MCF 10A (cell line): ENCODE measurements at regions not wholly inside any gene's neighbourhood (a gene's known extent, or its start where the extent isn't known, plus 50 kb on each side); places are given as distances from the start of the nearest gene placed in this dataset.

ENCODE experiments used
- BruUV-seq: library from RNA; stranded (reverse); fragments of 400-500 nt; replicated peaks from 2 replicates; lab custom pipeline; 2021; lab: Mats Ljungman, UMichigan
- CTCF ChIA-PET: fragments of 300-600 bp; sonication (Branson Sonifier 250); formaldehyde crosslinking; extraction: SDS; loops from one replicate; lab custom pipeline; 2021; ENCODE audit warnings: antibody characterized with exemption, inconsistent platforms; lab: Yijun Ruan, JAX
- POLR2A ChIA-PET: fragments of 300-600, 350-650 bp; sonication (Branson Sonifier 250); formaldehyde crosslinking; extraction: SDS; loops from one replicate; lab custom pipeline; 2020; ENCODE audit warnings: antibody characterized with exemption, inconsistent platforms; lab: Yijun Ruan, JAX
- DNase-seq: peaks from one replicate; pipeline ENCODE4 v3.0.0-alpha.2; 2018; ENCODE audit not compliant: unreplicated experiment
- H3K27ac Mint-ChIP-seq: one replicate; pipeline ENCODE4 v1.8.0; 2022; ENCODE audit warnings: mild to moderate bottlenecking, low read depth, mixed read lengths; ENCODE audit not compliant: unreplicated experiment
- H3K27me3 Mint-ChIP-seq: one replicate; pipeline ENCODE4 v1.8.0; 2022; ENCODE audit warnings: mixed read lengths; ENCODE audit not compliant: insufficient read depth, unreplicated experiment
- H3K36me3 Mint-ChIP-seq: one replicate; pipeline ENCODE4 v1.8.0; 2022; ENCODE audit warnings: mild to moderate bottlenecking, moderate library complexity, mixed read lengths; ENCODE audit not compliant: insufficient read depth, unreplicated experiment
- H3K4me1 Mint-ChIP-seq: one replicate; pipeline ENCODE4 v1.8.0; 2022; ENCODE audit warnings: mixed read lengths; ENCODE audit not compliant: insufficient read depth, unreplicated experiment
- H3K4me3 Mint-ChIP-seq: one replicate; pipeline ENCODE4 v1.8.0; 2022; ENCODE audit warnings: mild to moderate bottlenecking, moderate library complexity, mixed read lengths; ENCODE audit not compliant: unreplicated experiment
- H3K9me3 Mint-ChIP-seq: one replicate; pipeline ENCODE4 v1.8.0; 2022; ENCODE audit warnings: mixed read lengths; ENCODE audit not compliant: unreplicated experiment
- CTCF ChIP-seq: fragments of 200-600 bp; IDR thresholded peaks from one replicate; pipeline ENCODE4 v1.8.0; 2022; ENCODE audit warnings: antibody characterized with exemption, mild to moderate bottlenecking; ENCODE audit not compliant: unreplicated experiment
- intact Hi-C: fragments of 100-400 bp; cut with micrococcal nuclease; formaldehyde crosslinking; loops from 2 replicates; pipeline ENCODE4 v1.14.1; 2022

- Mint-ChIP-seq H3K36me3 (no peaks in the 10 kb centered on the region), H3K4me1 (peaks cover 4% of the 10 kb centered on the region), H3K27ac (no peak overlapping the region), H3K27me3 (no peaks in the 10 kb centered on the region), H3K9me3 (peaks cover 30% of the 10 kb centered on the region), H3K4me3 (no peak overlapping the region)
- no peak for TF ChIP-seq CTCF
- ChIA-PET CTCF (no interaction called here), POLR2A (no interaction called here)
- BruUV-seq, result no TSS peak
- DNase-seq, result no peak
- intact Hi-C loops, result no loop called here
These were observed 481.9 kb downstream of the ACTRT1 start for GRCh38 chrX:127570276-127570675.

- H3K4me3 Mint-ChIP-seq, result no peak overlapping the region
- DNase-seq, result no peak
- peaks cover 19% of the 10 kb centered on the region for H3K9me3 Mint-ChIP-seq
- no peak overlapping the region for H3K27ac Mint-ChIP-seq
- intact Hi-C loops, result no loop called here
- POLR2A ChIA-PET, result no interaction called here
- H3K36me3 Mint-ChIP-seq, result no peaks in the 10 kb centered on the region
- peaks cover 4% of the 10 kb centered on the region for H3K4me1 Mint-ChIP-seq
- CTCF ChIA-PET, result no interaction called here
- H3K27me3 Mint-ChIP-seq, result no peaks in the 10 kb centered on the region
- no TSS peak for BruUV-seq
- no peak for TF ChIP-seq CTCF
These were observed 483.5 kb downstream of the ACTRT1 start for GRCh38 chrX:127568691-127569090.

- H3K4me1 Mint-ChIP-seq, result no peaks in the 10 kb centered on the region
- ChIA-PET CTCF (no interaction called here), POLR2A (no interaction called here)
- BruUV-seq, result no TSS peak
- TF ChIP-seq CTCF, result no peak
- no peaks in the 10 kb centered on the region for H3K36me3 Mint-ChIP-seq
- no peak overlapping the region for H3K4me3 Mint-ChIP-seq
- intact Hi-C loops, result no loop called here
- no peaks in the 10 kb centered on the region for H3K27me3 Mint-ChIP-seq
- H3K9me3 Mint-ChIP-seq, result peaks cover 37% of the 10 kb centered on the region
- no peak for DNase-seq
- H3K27ac Mint-ChIP-seq, result no peak overlapping the region
These were observed 493.4 kb downstream of the ACTRT1 start for GRCh38 chrX:127558811-127559210.

- H3K9me3 Mint-ChIP-seq, result peaks cover 26% of the 10 kb centered on the region
- ChIA-PET POLR2A (no interaction called here), CTCF (no interaction called here)
- no peaks in the 10 kb centered on the region for H3K27me3 Mint-ChIP-seq
- no peaks in the 10 kb centered on the region for H3K36me3 Mint-ChIP-seq
- H3K4me1 Mint-ChIP-seq, result no peaks in the 10 kb centered on the region
- no TSS peak for BruUV-seq
- no peak overlapping the region for H3K27ac Mint-ChIP-seq
- H3K4me3 Mint-ChIP-seq, result no peak overlapping the region
- no peak for DNase-seq
- TF ChIP-seq CTCF, result no peak
- intact Hi-C loops, result no loop called here
These were observed 499.6 kb downstream of the ACTRT1 start for GRCh38 chrX:127552571-127552970.
